SK-N-SH treated with all-trans-retinoic acid at 6 μM for 48 hours (cell line): ENCODE measurements at regions not wholly inside any gene's neighbourhood (a gene's known extent, or its start where the extent isn't known, plus 50 kb on each side); places are given as distances from the start of the nearest gene placed in this dataset.

Experiments
- ATAC-seq: fragments of 200-7000 bp; cut with Tn5 transposase; 3 replicates; pipeline ENCODE4 v1.9.1; 2020; ENCODE audit warnings: mild to moderate bottlenecking, moderate library complexity
- BACH2 ChIP-seq: fragments of 250-450 bp; sonication (Bioruptor Pico); IDR thresholded peaks from 2 replicates; pipeline ENCODE4 v1.9.0; 2021; ENCODE audit warnings: mild to moderate bottlenecking, borderline replicate concordance
- CSDC2 ChIP-seq: fragments of 250-450 bp; sonication (Bioruptor Pico); IDR thresholded peaks from 2 replicates; pipeline ENCODE4 v1.5.0; 2020; ENCODE audit warnings: mild to moderate bottlenecking, moderate library complexity
- CSRNP3 ChIP-seq: fragments of 250-450 bp; sonication (Bioruptor Pico); IDR thresholded peaks from 2 replicates; pipeline ENCODE4 v1.5.1; 2021; ENCODE audit warnings: mild to moderate bottlenecking, moderate library complexity
- ESRRG ChIP-seq: fragments of 250-450 bp; sonication (Bioruptor Pico); IDR thresholded peaks from 2 replicates; pipeline ENCODE4 v1.6.1; 2021; ENCODE audit warnings: mild to moderate bottlenecking
- ISL1 ChIP-seq: fragments of 250-450 bp; sonication (Bioruptor Pico); IDR thresholded peaks from 2 replicates; pipeline ENCODE4 v2.1.2; 2022; ENCODE audit warnings: mild to moderate bottlenecking, moderate library complexity
- OSR1 ChIP-seq: fragments of 250-450 bp; sonication (Bioruptor Pico); IDR thresholded peaks from 2 replicates; pipeline ENCODE4 v1.8.0; 2022; ENCODE audit warnings: moderate library complexity, mild to moderate bottlenecking, inconsistent platforms
- POU6F1 ChIP-seq: fragments of 250-450 bp; sonication (Bioruptor Pico); IDR thresholded peaks from 2 replicates; pipeline ENCODE4 v1.8.0; 2021; ENCODE audit warnings: low read depth, mild to moderate bottlenecking, moderate library complexity, borderline replicate concordance
- PPARA ChIP-seq: fragments of 250-450 bp; sonication (Bioruptor Pico); IDR thresholded peaks from 2 replicates; pipeline ENCODE4 v1.5.0; 2020; ENCODE audit warnings: mild to moderate bottlenecking, borderline replicate concordance
- RARB ChIP-seq: fragments of 250-450 bp; sonication (Bioruptor Pico); IDR thresholded peaks from 2 replicates; pipeline ENCODE4 v1.8.0; 2021; ENCODE audit warnings: mild to moderate bottlenecking, moderate library complexity
- TCF4 ChIP-seq: fragments of 250-450 bp; sonication (Bioruptor Pico); IDR thresholded peaks from 2 replicates; pipeline ENCODE4 v1.8.0; 2021; ENCODE audit warnings: mild to moderate bottlenecking, moderate library complexity, borderline replicate concordance
- TOX ChIP-seq: fragments of 250-450 bp; sonication (Bioruptor Pico); IDR thresholded peaks from 2 replicates; pipeline ENCODE4 v1.8.0; 2021; ENCODE audit warnings: mild to moderate bottlenecking, moderate library complexity, borderline replicate concordance
- ZC3H10 ChIP-seq: fragments of 250-450 bp; sonication (Bioruptor Pico); IDR thresholded peaks from 2 replicates; pipeline ENCODE4 v1.5.1; 2021; ENCODE audit warnings: mild to moderate bottlenecking, moderate library complexity
- ZFP3 ChIP-seq: fragments of 250-450 bp; sonication (Bioruptor Pico); IDR thresholded peaks from 2 replicates; pipeline ENCODE4 v1.5.0; 2020; ENCODE audit warnings: mild to moderate bottlenecking, moderate library complexity
- ZFP30 ChIP-seq: fragments of 450-650 bp; formaldehyde crosslinking; IDR thresholded peaks from 2 replicates; pipeline ENCODE4 v1.5.0; 2022; ENCODE audit warnings: mild to moderate bottlenecking, moderate library complexity
- ZNF565 ChIP-seq: fragments of 450-650 bp; formaldehyde crosslinking; conservative IDR thresholded peaks from 2 replicates; pipeline ENCODE4 v1.5.0; 2020; ENCODE audit warnings: low read depth, mild to moderate bottlenecking, moderate library complexity
- ZNF70 ChIP-seq: fragments of 450-650 bp; formaldehyde crosslinking; IDR thresholded peaks from 2 replicates; pipeline ENCODE4 v1.5.0; 2020; ENCODE audit warnings: mild to moderate bottlenecking, moderate library complexity
- ZNF8 ChIP-seq: fragments of 450-650 bp; formaldehyde crosslinking; IDR thresholded peaks from 2 replicates; pipeline ENCODE4 v1.5.0; 2020; ENCODE audit warnings: mild to moderate bottlenecking, moderate library complexity
- TF ChIP-seq, protein P1 (sequence below): fragments of 250-450 bp; sonication (Bioruptor Pico); IDR thresholded peaks from 2 replicates; pipeline ENCODE4 v1.8.0; 2020; ENCODE audit warnings: mild to moderate bottlenecking, moderate library complexity, borderline replicate concordance
- TF ChIP-seq, protein P2 (sequence below): fragments of 250-450 bp; sonication (Bioruptor Pico); IDR thresholded peaks from 2 replicates; pipeline ENCODE4 v1.5.0; 2020; ENCODE audit warnings: mild to moderate bottlenecking, moderate library complexity
- TF ChIP-seq, protein P3 (sequence below): fragments of 250-450 bp; sonication (Bioruptor Pico); IDR thresholded peaks from 2 replicates; pipeline ENCODE4 v1.5.1; 2020; ENCODE audit warnings: low read depth, mild to moderate bottlenecking, moderate library complexity

DNA sequence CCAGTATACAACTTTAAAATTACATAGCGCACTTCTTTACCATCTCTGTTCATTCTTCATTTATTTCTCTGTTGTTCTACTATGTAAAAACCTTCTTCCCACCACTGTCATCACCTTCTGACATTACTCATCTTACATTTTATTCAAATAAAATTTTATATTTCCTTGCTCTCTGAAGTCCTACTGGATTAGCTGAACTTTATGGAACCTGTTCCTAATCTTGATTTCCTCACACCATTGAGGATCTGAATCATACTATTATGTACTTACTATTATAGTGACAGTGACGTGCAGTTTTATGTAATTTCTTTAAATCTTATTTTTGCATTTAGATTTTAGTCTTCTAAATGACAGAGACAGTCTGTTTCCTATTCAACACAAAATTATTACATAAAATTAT, 98.3 kb downstream of the DYNAP start:
- TF ChIP-seq, protein P1, sequence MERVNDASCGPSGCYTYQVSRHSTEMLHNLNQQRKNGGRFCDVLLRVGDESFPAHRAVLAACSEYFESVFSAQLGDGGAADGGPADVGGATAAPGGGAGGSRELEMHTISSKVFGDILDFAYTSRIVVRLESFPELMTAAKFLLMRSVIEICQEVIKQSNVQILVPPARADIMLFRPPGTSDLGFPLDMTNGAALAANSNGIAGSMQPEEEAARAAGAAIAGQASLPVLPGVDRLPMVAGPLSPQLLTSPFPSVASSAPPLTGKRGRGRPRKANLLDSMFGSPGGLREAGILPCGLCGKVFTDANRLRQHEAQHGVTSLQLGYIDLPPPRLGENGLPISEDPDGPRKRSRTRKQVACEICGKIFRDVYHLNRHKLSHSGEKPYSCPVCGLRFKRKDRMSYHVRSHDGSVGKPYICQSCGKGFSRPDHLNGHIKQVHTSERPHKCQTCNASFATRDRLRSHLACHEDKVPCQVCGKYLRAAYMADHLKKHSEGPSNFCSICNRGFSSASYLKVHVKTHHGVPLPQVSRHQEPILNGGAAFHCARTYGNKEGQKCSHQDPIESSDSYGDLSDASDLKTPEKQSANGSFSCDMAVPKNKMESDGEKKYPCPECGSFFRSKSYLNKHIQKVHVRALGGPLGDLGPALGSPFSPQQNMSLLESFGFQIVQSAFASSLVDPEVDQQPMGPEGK (CRISPR knock-in tag) = no peak
- TF ChIP-seq TCF4 (CRISPR knock-in tag) (no peak), OSR1 (CRISPR knock-in tag) (no peak), ZFP30 (CRISPR knock-in tag) (no peak), POU6F1 (CRISPR knock-in tag) (no peak), ZNF8 (CRISPR knock-in tag) (no peak), RARB (CRISPR knock-in tag) (no peak), ISL1 (CRISPR knock-in tag) (no peak), ZFP3 (CRISPR knock-in tag) (no peak), CSDC2 (CRISPR knock-in tag) (no peak), ZC3H10 (CRISPR knock-in tag) (no peak), BACH2 (CRISPR knock-in tag) (no peak), PPARA (CRISPR knock-in tag) (no peak), ESRRG (no peak), CSRNP3 (CRISPR knock-in tag) (no peak), ZNF70 (CRISPR knock-in tag) (no peak)
- TF ChIP-seq, protein P2, sequence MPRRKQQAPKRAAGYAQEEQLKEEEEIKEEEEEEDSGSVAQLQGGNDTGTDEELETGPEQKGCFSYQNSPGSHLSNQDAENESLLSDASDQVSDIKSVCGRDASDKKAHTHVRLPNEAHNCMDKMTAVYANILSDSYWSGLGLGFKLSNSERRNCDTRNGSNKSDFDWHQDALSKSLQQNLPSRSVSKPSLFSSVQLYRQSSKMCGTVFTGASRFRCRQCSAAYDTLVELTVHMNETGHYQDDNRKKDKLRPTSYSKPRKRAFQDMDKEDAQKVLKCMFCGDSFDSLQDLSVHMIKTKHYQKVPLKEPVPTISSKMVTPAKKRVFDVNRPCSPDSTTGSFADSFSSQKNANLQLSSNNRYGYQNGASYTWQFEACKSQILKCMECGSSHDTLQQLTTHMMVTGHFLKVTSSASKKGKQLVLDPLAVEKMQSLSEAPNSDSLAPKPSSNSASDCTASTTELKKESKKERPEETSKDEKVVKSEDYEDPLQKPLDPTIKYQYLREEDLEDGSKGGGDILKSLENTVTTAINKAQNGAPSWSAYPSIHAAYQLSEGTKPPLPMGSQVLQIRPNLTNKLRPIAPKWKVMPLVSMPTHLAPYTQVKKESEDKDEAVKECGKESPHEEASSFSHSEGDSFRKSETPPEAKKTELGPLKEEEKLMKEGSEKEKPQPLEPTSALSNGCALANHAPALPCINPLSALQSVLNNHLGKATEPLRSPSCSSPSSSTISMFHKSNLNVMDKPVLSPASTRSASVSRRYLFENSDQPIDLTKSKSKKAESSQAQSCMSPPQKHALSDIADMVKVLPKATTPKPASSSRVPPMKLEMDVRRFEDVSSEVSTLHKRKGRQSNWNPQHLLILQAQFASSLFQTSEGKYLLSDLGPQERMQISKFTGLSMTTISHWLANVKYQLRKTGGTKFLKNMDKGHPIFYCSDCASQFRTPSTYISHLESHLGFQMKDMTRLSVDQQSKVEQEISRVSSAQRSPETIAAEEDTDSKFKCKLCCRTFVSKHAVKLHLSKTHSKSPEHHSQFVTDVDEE = no peak
- TF ChIP-seq, protein P3, sequence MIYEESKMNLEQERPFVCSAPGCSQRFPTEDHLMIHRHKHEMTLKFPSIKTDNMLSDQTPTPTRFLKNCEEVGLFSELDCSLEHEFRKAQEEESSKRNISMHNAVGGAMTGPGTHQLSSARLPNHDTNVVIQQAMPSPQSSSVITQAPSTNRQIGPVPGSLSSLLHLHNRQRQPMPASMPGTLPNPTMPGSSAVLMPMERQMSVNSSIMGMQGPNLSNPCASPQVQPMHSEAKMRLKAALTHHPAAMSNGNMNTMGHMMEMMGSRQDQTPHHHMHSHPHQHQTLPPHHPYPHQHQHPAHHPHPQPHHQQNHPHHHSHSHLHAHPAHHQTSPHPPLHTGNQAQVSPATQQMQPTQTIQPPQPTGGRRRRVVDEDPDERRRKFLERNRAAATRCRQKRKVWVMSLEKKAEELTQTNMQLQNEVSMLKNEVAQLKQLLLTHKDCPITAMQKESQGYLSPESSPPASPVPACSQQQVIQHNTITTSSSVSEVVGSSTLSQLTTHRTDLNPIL (CRISPR knock-in tag) = no peak
- TF ChIP-seq, all 23 proteins: peak for 0
- ATAC-seq = no peak

DNA sequence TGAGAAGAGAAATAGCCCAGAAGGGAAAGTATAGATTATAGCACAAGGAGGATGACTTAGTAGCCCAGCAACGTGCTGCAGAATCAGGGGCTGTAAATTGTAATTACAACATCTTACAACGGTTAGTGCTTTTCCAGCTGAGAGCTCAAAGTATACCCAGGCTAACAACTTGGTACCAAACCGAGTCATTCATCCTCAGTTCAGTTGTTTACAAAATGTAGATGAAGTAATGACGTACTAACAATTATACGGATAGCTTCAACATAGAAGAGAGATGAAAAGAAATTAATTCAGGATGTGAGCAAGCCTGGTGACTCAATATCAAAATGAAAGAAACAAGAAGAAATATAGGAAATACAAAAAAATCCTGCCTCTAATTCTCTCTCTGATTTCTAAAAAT, 99.2 kb downstream of the DYNAP start:
- no peak for TF ChIP-seq ZNF70 (CRISPR knock-in tag)
- no peak for TF ChIP-seq ZNF565
- no peak for TF ChIP-seq OSR1 (CRISPR knock-in tag)
- no peak for TF ChIP-seq TOX (CRISPR knock-in tag)
- no peak for TF ChIP-seq TCF4 (CRISPR knock-in tag)
- TF ChIP-seq, protein P1 (CRISPR knock-in tag) = no peak
- TF ChIP-seq BACH2 (CRISPR knock-in tag) = no peak
- no peak for TF ChIP-seq ISL1 (CRISPR knock-in tag)
- TF ChIP-seq, protein P2 = no peak
- TF ChIP-seq CSRNP3 (CRISPR knock-in tag) = no peak
- TF ChIP-seq RARB (CRISPR knock-in tag) = no peak
- no peak for ATAC-seq
